H9 (cell line): ENCODE measurements at regions not wholly inside any gene's neighbourhood (a gene's known extent, or its start where the extent isn't known, plus 50 kb on each side); places are given as distances from the start of the nearest gene placed in this dataset.

Experiments
- DNase-seq: peaks from one replicate; pipeline ENCODE4 v3.0.0-alpha.2; 2017
- H2AFZ ChIP-seq: one replicate; pipeline ENCODE4 v1.6.1; 2013; ENCODE audit warnings: mild to moderate bottlenecking, low read length, control low read depth, moderate library complexity
- H2AK5ac ChIP-seq: 2 replicates; pipeline ENCODE4 v1.6.1; 2013; ENCODE audit warnings: low read length, control low read depth, mixed read lengths; ENCODE audit not compliant: insufficient read length
- H2BK120ac ChIP-seq: one replicate; pipeline ENCODE4 v1.6.1; 2013; ENCODE audit warnings: low read depth, mild to moderate bottlenecking, low read length, control low read depth, inconsistent platforms; ENCODE audit not compliant: poor library complexity, severe bottlenecking
- H2BK12ac ChIP-seq: 2 replicates; pipeline ENCODE4 v1.6.1; 2013; ENCODE audit warnings: low read length, control low read depth, mixed read lengths, low read depth; ENCODE audit not compliant: insufficient read length
- H2BK15ac ChIP-seq: 2 replicates; pipeline ENCODE4 v1.6.1; 2013; ENCODE audit warnings: low read depth, low read length, control low read depth
- H2BK20ac ChIP-seq: one replicate; pipeline ENCODE4 v1.6.1; 2013; ENCODE audit warnings: low read depth, mild to moderate bottlenecking, low read length, control low read depth, inconsistent platforms; ENCODE audit not compliant: poor library complexity, severe bottlenecking
- H2BK5ac ChIP-seq: 2 replicates; pipeline ENCODE4 v1.6.1; 2013; ENCODE audit warnings: low read length, control low read depth, mixed read lengths; ENCODE audit not compliant: insufficient read length
- H3K14ac ChIP-seq: 2 replicates; pipeline ENCODE4 v1.6.1; 2013; ENCODE audit warnings: low read length, control low read depth; ENCODE audit not compliant: insufficient read depth
- H3K18ac ChIP-seq: 2 replicates; pipeline ENCODE4 v1.6.1; 2013; ENCODE audit warnings: low read depth, mild to moderate bottlenecking, mixed read lengths, low read length, control low read depth; ENCODE audit not compliant: insufficient read length
- H3K23ac ChIP-seq: 2 replicates; pipeline ENCODE4 v1.6.1; 2013; ENCODE audit warnings: low read length, control low read depth, mixed read lengths, low read depth; ENCODE audit not compliant: insufficient read length
- H3K23me2 ChIP-seq: 2 replicates; pipeline ENCODE4 v1.6.1; 2013; ENCODE audit warnings: low read depth, mild to moderate bottlenecking, mixed read lengths, low read length, control low read depth; ENCODE audit not compliant: insufficient read length, poor library complexity, severe bottlenecking
- H3K27ac ChIP-seq: 2 replicates; pipeline ENCODE4 v1.5.1; 2013; ENCODE audit warnings: low read length, control low read depth, mixed read lengths, low read depth; ENCODE audit not compliant: insufficient read length
- H3K27me3 ChIP-seq: 2 replicates; pipeline ENCODE4 v1.6.1; 2013; ENCODE audit warnings: low read length, control low read depth, inconsistent platforms; ENCODE audit not compliant: insufficient read depth
- H3K4ac ChIP-seq: 2 replicates; pipeline ENCODE4 v1.6.1; 2013; ENCODE audit warnings: low read depth, mild to moderate bottlenecking, control low read depth, inconsistent platforms, low read length, moderate library complexity
- H3K4me1 ChIP-seq: 2 replicates; pipeline ENCODE4 v1.6.1; 2013; ENCODE audit warnings: low read length, control low read depth, inconsistent platforms; ENCODE audit not compliant: insufficient read depth
- H3K4me2 ChIP-seq: 2 replicates; pipeline ENCODE4 v1.6.1; 2013; ENCODE audit warnings: low read length, control low read depth, mixed read lengths; ENCODE audit not compliant: insufficient read length, insufficient read depth
- H3K56ac ChIP-seq: 2 replicates; pipeline ENCODE4 v1.6.1; 2013; ENCODE audit warnings: low read depth, mild to moderate bottlenecking, mixed read lengths, low read length, control low read depth; ENCODE audit not compliant: insufficient read length
- H3K79me1 ChIP-seq: 2 replicates; pipeline ENCODE4 v1.6.1; 2013; ENCODE audit warnings: low read depth, mild to moderate bottlenecking, moderate library complexity, low read length, control low read depth, inconsistent platforms; ENCODE audit not compliant: insufficient read depth, poor library complexity, severe bottlenecking
- H3K79me2 ChIP-seq: 2 replicates; pipeline ENCODE4 v1.6.1; 2013; ENCODE audit warnings: low read length, control low read depth, inconsistent platforms; ENCODE audit not compliant: insufficient read depth
- H3K9ac ChIP-seq: 2 replicates; pipeline ENCODE4 v1.6.1; 2013; ENCODE audit warnings: low read length, control low read depth, mixed read lengths; ENCODE audit not compliant: insufficient read length; ENCODE audit errors: extremely low read depth
- H3K9me3 ChIP-seq: one replicate; pipeline ENCODE4 v1.6.1; 2013; ENCODE audit warnings: low read depth, low read length, inconsistent platforms; ENCODE audit not compliant: control insufficient read depth
- H3T11ph ChIP-seq: one replicate; pipeline ENCODE4 v1.6.1; 2013; ENCODE audit warnings: mild to moderate bottlenecking, low read length, control low read depth, inconsistent platforms
- H4K20me1 ChIP-seq: one replicate; pipeline ENCODE4 v1.6.1; 2013; ENCODE audit not compliant: control insufficient read depth, insufficient read length, insufficient read depth
- H4K5ac ChIP-seq: 2 replicates; pipeline ENCODE4 v1.6.1; 2013; ENCODE audit warnings: low read depth, mild to moderate bottlenecking, mixed read lengths, low read length, control low read depth; ENCODE audit not compliant: insufficient read length
- H4K8ac ChIP-seq: replicated peaks from 2 replicates; pipeline ENCODE4 v1.6.1; 2013; ENCODE audit warnings: low read length, control low read depth, mixed read lengths, low read depth; ENCODE audit not compliant: insufficient read length
- H4K91ac ChIP-seq: 2 replicates; pipeline ENCODE4 v1.6.1; 2013; ENCODE audit warnings: low read depth, mild to moderate bottlenecking, moderate library complexity, mixed read lengths, low read length, control low read depth; ENCODE audit not compliant: insufficient read length
- H3K27ac Mint-ChIP-seq, 3 experiments: 2 replicates in 2 of 3; 3 replicates in 1 of 3; pipeline ENCODE4 v1.8.0; 2020 to 2021; ENCODE audit warnings: mixed read lengths in 3 of 3, mild to moderate bottlenecking in 1 of 3, moderate library complexity in 1 of 3
- H3K27me3 Mint-ChIP-seq: 2 replicates; pipeline ENCODE4 v1.8.0; 2021; ENCODE audit warnings: low read depth, mild to moderate bottlenecking, moderate library complexity, mixed read lengths
- H3K36me3 Mint-ChIP-seq, 3 experiments: 2 replicates in 2 of 3; 3 replicates in 1 of 3; pipeline ENCODE4 v1.8.0; 2020 to 2021; ENCODE audit warnings: low read depth in 3 of 3, mixed read lengths in 3 of 3; ENCODE audit not compliant: insufficient read depth in 1 of 3
- H3K4me1 Mint-ChIP-seq, 2 experiments: 2 replicates each; pipeline ENCODE4 v1.8.0; 2020; ENCODE audit warnings: mixed read lengths in 2 of 2
- H3K4me3 Mint-ChIP-seq, 2 experiments: 2 replicates in 1 of 2; 3 replicates in 1 of 2; pipeline ENCODE4 v1.8.0; 2020 to 2021; ENCODE audit warnings: mild to moderate bottlenecking in 2 of 2, mixed read lengths in 2 of 2, moderate library complexity in 1 of 2
- H3K9me3 Mint-ChIP-seq, 2 experiments: 2 replicates in 1 of 2; 3 replicates in 1 of 2; pipeline ENCODE4 v1.8.0; 2020; ENCODE audit warnings: mild to moderate bottlenecking in 2 of 2, mixed read lengths in 2 of 2, moderate library complexity in 1 of 2
- CTCF ChIP-seq: fragments of 200-600 bp; sonication (generic); conservative IDR thresholded peaks from 3 replicates; pipeline ENCODE4 v1.8.0; 2021; ENCODE audit warnings: antibody characterized with exemption, mild to moderate bottlenecking
- WGBS: extraction: QIAGEN DNeasy Blood & Tissue Kit; methylation state at CpG from one replicate; pipeline ENCODE4 v1.1.7; 2013; ENCODE audit warnings: missing lambda C conversion rate, low lambda C conversion rate, mixed read lengths; ENCODE audit not compliant: insufficient read length; ENCODE audit errors: extremely low coverage; 5-methylcytosine and 5-hydroxymethylcytosine counted together

DNA sequence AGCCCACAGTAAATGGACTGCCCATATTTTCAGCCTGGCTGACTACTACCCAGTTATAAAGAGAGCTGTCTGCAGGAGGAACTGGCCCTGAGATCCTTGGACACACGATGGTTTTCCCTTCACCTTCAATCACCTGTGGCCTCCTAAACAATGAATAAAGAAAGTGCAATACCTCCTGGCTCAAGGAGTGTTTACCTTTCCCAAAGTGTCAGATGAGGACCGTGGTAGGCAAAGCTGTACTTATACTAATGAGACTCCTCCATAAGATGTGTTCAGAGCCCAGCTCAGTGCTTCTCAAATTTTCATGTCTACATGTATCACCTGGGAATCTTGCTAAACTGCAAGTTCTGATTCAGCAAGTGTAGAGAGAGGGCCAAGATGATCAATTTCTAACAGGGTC lies 284.5 kb upstream of the VLDLR start:
- H3K4me2 ChIP-seq = no peak overlapping the region
- no peak overlapping the region for H4K8ac ChIP-seq
- H2BK20ac ChIP-seq = no peak overlapping the region
- H3K4ac ChIP-seq = no peak overlapping the region
- no peak for TF ChIP-seq CTCF
- H3K27me3 Mint-ChIP-seq = no peaks in the 10 kb centered on the region
- H3K9me3 ChIP-seq = no peaks in the 10 kb centered on the region
- no peaks in the 10 kb centered on the region for H3K23me2 ChIP-seq
- no peak overlapping the region for H2BK5ac ChIP-seq
- H4K20me1 ChIP-seq = no peaks in the 10 kb centered on the region
- H3K27ac ChIP-seq = no peak overlapping the region
- H3K9ac ChIP-seq = no peak overlapping the region
- no peak overlapping the region for H2BK120ac ChIP-seq
- no peak overlapping the region for H2AFZ ChIP-seq
- no peak overlapping the region for H2BK12ac ChIP-seq
- H3T11ph ChIP-seq = no peak overlapping the region
- H3K27me3 ChIP-seq = no peaks in the 10 kb centered on the region
- H2AK5ac ChIP-seq = no peak overlapping the region
- no peaks in the 10 kb centered on the region; the same call in 1 of the 2 replicates for H3K79me2 ChIP-seq
- no peaks in the 10 kb centered on the region for H3K79me1 ChIP-seq
- H3K14ac ChIP-seq = no peak overlapping the region
- H3K27ac Mint-ChIP-seq = no peak overlapping the region
- no peak overlapping the region for H4K5ac ChIP-seq
- H3K23ac ChIP-seq = no peak overlapping the region
- H2BK15ac ChIP-seq = no peak overlapping the region
- H3K9me3 Mint-ChIP-seq = no peaks in the 10 kb centered on the region
- no peak overlapping the region for H4K91ac ChIP-seq
- no peak overlapping the region for H3K56ac ChIP-seq
- H3K4me1 Mint-ChIP-seq = peaks cover 2 to 10% of the 10 kb centered on the region in 2 experiments; a peak in 3 of 4 replicates
- WGBS = no CpG with 5 or more reads among the region's 2 CpGs
- H3K4me3 Mint-ChIP-seq = no peak overlapping the region
- H3K36me3 Mint-ChIP-seq = no peaks in the 10 kb centered on the region
- no peak overlapping the region for H3K18ac ChIP-seq
- no peaks in the 10 kb centered on the region for H3K4me1 ChIP-seq
- no peak for DNase-seq
